ENCODE measurements at regions not wholly inside any gene's neighbourhood (a gene's known extent, or its start where the extent isn't known, plus 50 kb on each side); places are given as distances from the start of the nearest gene placed in this dataset.

DNA sequence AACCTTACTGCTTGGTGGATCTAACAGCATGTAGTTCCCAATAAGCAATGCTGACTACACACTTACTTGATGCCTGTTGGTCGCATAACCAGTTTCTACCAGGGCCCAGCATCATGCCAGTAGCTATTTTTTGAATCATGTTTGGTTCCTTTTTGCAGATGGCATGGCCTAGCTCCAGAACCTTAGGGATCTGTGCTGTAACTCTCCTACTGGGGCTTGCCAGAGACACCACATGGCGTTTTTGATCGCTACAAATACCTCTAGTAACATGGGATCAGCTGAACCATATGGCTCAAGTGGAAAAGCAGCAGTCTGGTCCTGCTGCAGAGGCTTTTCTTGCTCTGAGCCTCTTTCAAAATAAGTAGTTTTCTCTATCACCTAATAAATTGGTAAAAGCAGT, 654.6 kb upstream of the API5 start:
- Mint-ChIP-seq H3K36me3 (ENCODE audit: low read depth) (no peaks in the 10 kb centered on the region), H3K4me1 (no peaks in the 10 kb centered on the region), H3K27me3 (ENCODE audit: low read depth, poor library complexity) (no peaks in the 10 kb centered on the region), H3K9me3 (peaks cover 3% of the 10 kb centered on the region), H3K4me3 (no peak overlapping the region), H3K27ac (no peak overlapping the region)
- TF ChIP-seq, protein P1, sequence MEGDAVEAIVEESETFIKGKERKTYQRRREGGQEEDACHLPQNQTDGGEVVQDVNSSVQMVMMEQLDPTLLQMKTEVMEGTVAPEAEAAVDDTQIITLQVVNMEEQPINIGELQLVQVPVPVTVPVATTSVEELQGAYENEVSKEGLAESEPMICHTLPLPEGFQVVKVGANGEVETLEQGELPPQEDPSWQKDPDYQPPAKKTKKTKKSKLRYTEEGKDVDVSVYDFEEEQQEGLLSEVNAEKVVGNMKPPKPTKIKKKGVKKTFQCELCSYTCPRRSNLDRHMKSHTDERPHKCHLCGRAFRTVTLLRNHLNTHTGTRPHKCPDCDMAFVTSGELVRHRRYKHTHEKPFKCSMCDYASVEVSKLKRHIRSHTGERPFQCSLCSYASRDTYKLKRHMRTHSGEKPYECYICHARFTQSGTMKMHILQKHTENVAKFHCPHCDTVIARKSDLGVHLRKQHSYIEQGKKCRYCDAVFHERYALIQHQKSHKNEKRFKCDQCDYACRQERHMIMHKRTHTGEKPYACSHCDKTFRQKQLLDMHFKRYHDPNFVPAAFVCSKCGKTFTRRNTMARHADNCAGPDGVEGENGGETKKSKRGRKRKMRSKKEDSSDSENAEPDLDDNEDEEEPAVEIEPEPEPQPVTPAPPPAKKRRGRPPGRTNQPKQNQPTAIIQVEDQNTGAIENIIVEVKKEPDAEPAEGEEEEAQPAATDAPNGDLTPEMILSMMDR (IDR thresholded peaks at IDR 0.05), result no peak
- no peak for DNase-seq

DNA sequence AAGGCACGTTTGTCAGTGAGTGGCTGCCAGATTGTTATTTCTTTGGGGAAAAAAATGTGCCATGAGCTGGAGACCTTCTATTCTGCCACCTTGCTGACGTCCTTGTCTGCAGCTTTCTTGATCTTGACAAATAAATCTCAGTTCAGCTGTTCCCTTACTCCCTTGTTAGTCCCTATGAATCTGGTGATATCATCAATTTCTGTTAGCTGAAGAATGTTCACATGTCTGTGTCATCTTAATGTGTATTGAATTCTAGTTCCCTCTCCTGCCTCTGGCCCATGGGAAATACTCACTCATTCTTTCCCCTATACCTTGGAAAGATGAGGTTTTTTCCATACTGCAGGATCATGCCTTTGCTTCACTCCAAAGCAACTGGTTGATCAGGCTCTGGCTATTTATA, 649.9 kb upstream of the API5 start:
- no peak overlapping the region for H3K27ac Mint-ChIP-seq
- no peaks in the 10 kb centered on the region for H3K9me3 Mint-ChIP-seq
- no peaks in the 10 kb centered on the region for H3K36me3 Mint-ChIP-seq (ENCODE audit: low read depth)
- H3K4me3 Mint-ChIP-seq, result no peak overlapping the region
- H3K4me1 Mint-ChIP-seq, result no peaks in the 10 kb centered on the region
- no peak for DNase-seq
- no peaks in the 10 kb centered on the region for H3K27me3 Mint-ChIP-seq (ENCODE audit: low read depth, poor library complexity)
- TF ChIP-seq, protein P1 (IDR thresholded peaks at IDR 0.05), result no peak

DNA sequence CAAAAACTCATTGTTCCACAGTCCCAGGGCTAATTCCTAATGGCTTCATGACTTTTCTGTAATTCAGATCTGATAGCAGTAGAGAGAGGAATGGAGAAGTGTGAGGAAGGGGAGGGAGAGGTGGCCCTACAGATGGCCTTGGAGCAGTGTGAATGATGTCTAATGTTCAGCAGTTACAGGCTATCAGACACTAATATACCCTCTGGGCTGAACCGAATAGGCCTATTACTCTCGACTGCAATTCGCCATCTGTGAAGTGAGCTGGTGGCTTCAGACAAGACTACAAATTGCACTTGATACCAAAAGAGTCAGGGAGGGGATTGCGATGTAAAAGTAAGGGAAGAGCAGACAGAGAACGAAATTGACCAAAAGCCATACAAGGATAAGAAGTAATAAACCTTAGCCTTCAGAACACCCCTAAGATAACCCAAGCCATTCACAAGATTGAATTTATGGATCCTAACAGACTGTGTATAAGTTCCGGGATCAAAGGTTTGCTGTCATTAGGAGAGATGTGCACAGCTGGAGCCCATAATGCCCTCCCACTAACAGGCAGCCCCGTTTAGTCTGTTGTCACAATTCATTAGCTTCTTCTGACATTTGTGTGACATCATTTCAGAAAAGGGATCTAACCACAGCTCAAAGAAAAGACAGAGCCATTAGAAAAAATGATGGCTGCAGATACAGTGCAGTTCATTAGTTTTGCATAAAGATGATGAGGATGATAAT, 642.4 kb upstream of the API5 start:
- Mint-ChIP-seq H3K4me1 (peaks cover 4% of the 10 kb centered on the region), H3K27me3 (ENCODE audit: low read depth, poor library complexity) (peaks cover 4% of the 10 kb centered on the region), H3K27ac (peak overlapping the region; percentile 64), H3K9me3 (peaks cover 4% of the 10 kb centered on the region), H3K36me3 (ENCODE audit: low read depth) (no peaks in the 10 kb centered on the region), H3K4me3 (no peak overlapping the region)
- TF ChIP-seq, protein P1 (IDR thresholded peaks at IDR 0.05), result no peak
- no peak for DNase-seq

DNA sequence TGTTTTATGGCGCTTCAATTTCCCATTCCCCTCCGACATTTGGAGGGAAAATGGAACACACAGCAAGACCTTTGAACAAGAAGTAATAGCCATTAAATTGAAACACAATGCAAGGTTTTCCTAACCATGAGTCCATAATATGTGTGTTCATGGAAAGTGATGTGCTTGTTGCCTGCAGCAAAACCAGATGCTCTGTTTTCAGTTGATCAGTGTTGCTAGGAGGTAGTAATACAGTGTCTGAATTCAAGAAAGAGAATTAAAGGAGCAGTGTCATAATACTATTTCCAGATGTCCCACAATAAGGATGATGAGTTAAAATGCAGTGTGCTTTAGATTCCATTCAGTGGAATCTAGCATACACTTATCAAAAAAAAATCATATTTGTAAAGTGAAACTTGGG, 637.4 kb upstream of the API5 start:
- no peak overlapping the region for H3K27ac Mint-ChIP-seq

DNA sequence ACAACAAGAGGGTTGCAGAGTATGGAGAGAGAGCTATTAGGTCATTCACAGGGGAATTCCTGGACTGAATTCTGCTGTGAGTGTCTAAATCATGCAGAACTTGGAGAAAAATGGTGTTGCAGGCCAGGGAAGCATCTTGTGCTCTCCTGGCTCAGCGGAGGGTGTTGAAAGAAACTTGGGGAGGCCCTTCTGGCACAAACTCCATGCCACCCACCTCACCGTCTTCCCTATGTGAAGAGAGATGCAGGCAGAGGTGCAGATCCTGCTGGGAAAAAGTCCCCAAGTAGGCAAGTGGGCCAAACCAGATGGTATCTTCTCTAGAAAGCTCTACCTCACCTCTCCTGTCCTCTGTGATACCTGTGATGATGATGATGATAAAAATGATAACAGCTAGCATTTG, 604.3 kb upstream of the API5 start:
- Mint-ChIP-seq H3K4me1 (no peaks in the 10 kb centered on the region), H3K36me3 (ENCODE audit: low read depth) (no peaks in the 10 kb centered on the region), H3K9me3 (no peaks in the 10 kb centered on the region), H3K4me3 (no peak overlapping the region), H3K27me3 (ENCODE audit: low read depth, poor library complexity) (peaks cover 6% of the 10 kb centered on the region), H3K27ac (no peak overlapping the region)
- TF ChIP-seq, protein P1 (IDR thresholded peaks at IDR 0.05), result no peak
- no peak for DNase-seq

More for the DNA sequence above, 637.4 kb upstream of the API5 start:
- TF ChIP-seq, protein P1 (IDR thresholded peaks at IDR 0.05), result no peak
- peaks cover 4% of the 10 kb centered on the region for H3K27me3 Mint-ChIP-seq (ENCODE audit: low read depth, poor library complexity)
- no peaks in the 10 kb centered on the region for H3K36me3 Mint-ChIP-seq (ENCODE audit: low read depth)
- H3K9me3 Mint-ChIP-seq, result peaks cover 4% of the 10 kb centered on the region
- DNase-seq, result no peak
- H3K4me3 Mint-ChIP-seq, result no peak overlapping the region
- peaks cover under 1% of the 10 kb centered on the region for H3K4me1 Mint-ChIP-seq

DNA sequence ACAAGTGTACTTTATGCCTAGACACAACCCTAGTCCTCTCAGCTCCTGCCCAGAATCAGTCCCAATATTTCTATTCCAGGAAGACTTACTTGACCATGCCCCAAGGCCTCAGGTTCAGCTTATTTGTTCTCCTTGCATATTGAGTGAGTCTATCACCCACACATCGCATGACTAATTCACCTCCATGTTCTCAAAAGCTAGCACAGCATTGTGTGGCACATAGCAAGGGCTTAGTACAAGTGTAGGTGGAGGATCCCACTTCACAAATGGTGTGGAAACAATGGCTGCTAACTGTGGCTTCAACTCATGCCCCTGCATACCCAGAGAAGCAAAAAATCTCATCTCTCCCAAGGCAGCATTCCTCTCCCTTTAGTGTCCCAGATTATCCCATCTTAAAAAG, 602.6 kb upstream of the API5 start:
- Mint-ChIP-seq H3K27ac (no peak overlapping the region), H3K4me1 (no peaks in the 10 kb centered on the region), H3K9me3 (no peaks in the 10 kb centered on the region)

More for the DNA sequence above, 602.6 kb upstream of the API5 start:
- no peak overlapping the region for H3K4me3 Mint-ChIP-seq
- no peak for DNase-seq
- TF ChIP-seq, protein P1 (IDR thresholded peaks at IDR 0.05), result no peak
- no peaks in the 10 kb centered on the region for H3K36me3 Mint-ChIP-seq (ENCODE audit: low read depth)
- peaks cover 3% of the 10 kb centered on the region for H3K27me3 Mint-ChIP-seq (ENCODE audit: low read depth, poor library complexity)
